Testis (tissue), 2 donors: ENCODE measurements at regions not wholly inside any gene's neighbourhood (a gene's known extent, or its start where the extent isn't known, plus 50 kb on each side); places are given as distances from the start of the nearest gene placed in this dataset.

Source experiments
- CTCF ChIP-seq, 3 experiments: fragments of 450-650 bp in 2 of 3; fragments of 200-600 bp in 1 of 3; sonication (generic) in 1 of 3; IDR thresholded peaks; one replicate each; pipeline ENCODE4 v1.5.1; 2016 to 2019; ENCODE audit warnings: antibody characterized with exemption in 3 of 3, mild to moderate bottlenecking in 2 of 3, moderate library complexity in 1 of 3
- POLR2A ChIP-seq: fragments of 450-650 bp; IDR thresholded peaks from one replicate; pipeline ENCODE4 v1.6.1; 2017; ENCODE audit warnings: antibody characterized with exemption, mild to moderate bottlenecking, moderate library complexity

GRCh38 chr1:112342558-112342957, 53.5 kb upstream of the CTTNBP2NL start:
- TF ChIP-seq CTCF (IDR thresholded peaks at IDR 0.05) (no peak), POLR2A (no peak)
